ENCODE measurements at regions not wholly inside any gene's neighbourhood (a gene's known extent, or its start where the extent isn't known, plus 50 kb on each side); places are given as distances from the start of the nearest gene placed in this dataset.

DNA sequence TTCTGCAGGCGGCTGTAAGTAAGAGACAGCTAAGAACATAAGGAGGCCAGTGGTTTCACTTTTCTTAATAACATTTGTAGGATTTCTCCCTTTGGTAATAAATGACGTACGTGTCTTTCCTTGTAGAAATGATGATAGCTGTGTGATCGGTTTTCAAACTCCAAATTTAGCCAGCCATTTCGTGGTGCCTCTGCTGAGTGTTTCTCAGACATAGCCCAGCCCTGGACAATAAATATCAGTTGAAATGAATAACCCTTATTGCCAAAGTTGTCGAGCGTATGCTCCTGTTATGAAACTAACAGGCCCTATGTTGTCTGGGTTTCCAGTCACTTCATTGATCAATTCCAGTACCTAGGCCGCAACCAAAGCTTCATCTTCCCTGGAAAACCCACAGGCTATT, 75.0 kb upstream of the MSX2 start:
- H3K4me1 Mint-ChIP-seq (ENCODE audit: unreplicated experiment) = peaks cover 24% of the 10 kb centered on the region
- no peak for DNase-seq (ENCODE audit: extremely low spot score, unreplicated experiment)
- H3K36me3 Mint-ChIP-seq = no peaks in the 10 kb centered on the region
- H3K4me3 Mint-ChIP-seq = no peak overlapping the region
- no peak for TF ChIP-seq CTCF (conservative IDR thresholded peaks at IDR 0.05)
- peaks cover 3% of the 10 kb centered on the region for H3K27me3 Mint-ChIP-seq
- peaks cover 12% of the 10 kb centered on the region for H3K9me3 Mint-ChIP-seq
- no peak overlapping the region for H3K27ac Mint-ChIP-seq

DNA sequence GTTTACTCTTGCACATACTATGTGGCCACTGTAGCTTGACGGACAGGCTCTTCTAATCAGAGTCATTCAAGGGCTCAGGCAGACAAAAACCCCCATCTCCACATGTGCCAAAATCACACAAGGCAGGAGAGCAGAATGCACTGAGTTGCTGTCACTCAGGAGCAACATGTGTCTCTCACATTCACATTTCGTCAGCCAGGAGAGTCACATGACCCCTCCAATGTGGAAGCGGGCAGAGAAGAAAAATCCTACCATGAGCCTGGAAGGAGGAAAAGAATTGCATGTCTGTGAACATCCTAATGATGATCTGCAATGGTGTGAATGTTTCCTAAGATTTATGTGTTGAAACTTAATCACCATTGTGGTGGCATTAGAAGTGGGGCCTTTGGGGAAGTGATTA, 69.9 kb upstream of the MSX2 start:
- no peak for DNase-seq (ENCODE audit: extremely low spot score, unreplicated experiment)
- Mint-ChIP-seq H3K36me3 (no peaks in the 10 kb centered on the region), H3K4me1 (ENCODE audit: unreplicated experiment) (peaks cover 24% of the 10 kb centered on the region), H3K9me3 (no peaks in the 10 kb centered on the region), H3K4me3 (no peak overlapping the region), H3K27ac (no peak overlapping the region), H3K27me3 (peaks cover 14% of the 10 kb centered on the region)
- no peak for TF ChIP-seq CTCF (conservative IDR thresholded peaks at IDR 0.05)

GRCh38 chr5:174655351-174655750, 69.0 kb upstream of the MSX2 start:
- peaks cover 20% of the 10 kb centered on the region for H3K4me1 Mint-ChIP-seq (ENCODE audit: unreplicated experiment)

GRCh38 chr5:174664180-174664850, 60.1 kb upstream of the MSX2 start:
- no peak overlapping the region for H3K27ac Mint-ChIP-seq
- H3K9me3 Mint-ChIP-seq = peaks cover 27% of the 10 kb centered on the region
- no peaks in the 10 kb centered on the region for H3K4me1 Mint-ChIP-seq (ENCODE audit: unreplicated experiment)

More at GRCh38 chr5:174655351-174655750, 69.0 kb upstream of the MSX2 start:
- no peak for DNase-seq (ENCODE audit: extremely low spot score, unreplicated experiment)
- no peak for TF ChIP-seq CTCF (conservative IDR thresholded peaks at IDR 0.05)
- H3K36me3 Mint-ChIP-seq = no peaks in the 10 kb centered on the region
- no peak overlapping the region for H3K27ac Mint-ChIP-seq
- H3K4me3 Mint-ChIP-seq = no peak overlapping the region
- no peaks in the 10 kb centered on the region for H3K9me3 Mint-ChIP-seq
- H3K27me3 Mint-ChIP-seq = peaks cover 14% of the 10 kb centered on the region

GRCh38 chr5:174665347-174665746, 59.0 kb upstream of the MSX2 start:
- Mint-ChIP-seq H3K27ac (no peak overlapping the region), H3K4me1 (ENCODE audit: unreplicated experiment) (no peaks in the 10 kb centered on the region), H3K27me3 (peaks cover 14% of the 10 kb centered on the region), H3K36me3 (no peaks in the 10 kb centered on the region), H3K4me3 (no peak overlapping the region), H3K9me3 (peaks cover 27% of the 10 kb centered on the region)
- no peak for TF ChIP-seq CTCF (conservative IDR thresholded peaks at IDR 0.05)
- no peak for DNase-seq (ENCODE audit: extremely low spot score, unreplicated experiment)

More at GRCh38 chr5:174664180-174664850, 60.1 kb upstream of the MSX2 start:
- no peak for TF ChIP-seq CTCF (conservative IDR thresholded peaks at IDR 0.05)
- Mint-ChIP-seq H3K36me3 (no peaks in the 10 kb centered on the region), H3K27me3 (peaks cover 14% of the 10 kb centered on the region), H3K4me3 (no peak overlapping the region)
- DNase-seq (ENCODE audit: extremely low spot score, unreplicated experiment) = no peak
